ENCODE measurements at regions not wholly inside any gene's neighbourhood (a gene's known extent, or its start where the extent isn't known, plus 50 kb on each side); places are given as distances from the start of the nearest gene placed in this dataset.

DNA sequence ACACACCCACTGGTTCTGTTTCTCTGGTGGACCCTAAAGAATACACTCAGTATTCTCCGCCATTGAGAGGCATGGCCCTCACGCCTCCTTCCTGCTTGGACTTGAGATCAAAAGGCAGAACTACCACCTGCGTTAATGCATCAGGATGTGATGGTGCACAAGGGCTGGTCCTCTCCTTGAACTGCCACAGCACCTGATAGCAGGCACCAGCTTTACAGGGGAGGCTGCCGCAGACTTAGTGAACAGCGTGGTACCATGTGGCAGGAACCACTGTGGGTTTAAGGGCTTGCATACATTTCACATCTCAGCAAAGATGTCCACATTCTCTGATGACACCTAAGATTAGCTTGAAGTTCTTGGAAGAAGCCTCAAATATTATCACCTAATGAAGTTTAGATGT is 208.7 kb downstream of the GADD45G start:
- no peak for FAIRE-seq

DNA sequence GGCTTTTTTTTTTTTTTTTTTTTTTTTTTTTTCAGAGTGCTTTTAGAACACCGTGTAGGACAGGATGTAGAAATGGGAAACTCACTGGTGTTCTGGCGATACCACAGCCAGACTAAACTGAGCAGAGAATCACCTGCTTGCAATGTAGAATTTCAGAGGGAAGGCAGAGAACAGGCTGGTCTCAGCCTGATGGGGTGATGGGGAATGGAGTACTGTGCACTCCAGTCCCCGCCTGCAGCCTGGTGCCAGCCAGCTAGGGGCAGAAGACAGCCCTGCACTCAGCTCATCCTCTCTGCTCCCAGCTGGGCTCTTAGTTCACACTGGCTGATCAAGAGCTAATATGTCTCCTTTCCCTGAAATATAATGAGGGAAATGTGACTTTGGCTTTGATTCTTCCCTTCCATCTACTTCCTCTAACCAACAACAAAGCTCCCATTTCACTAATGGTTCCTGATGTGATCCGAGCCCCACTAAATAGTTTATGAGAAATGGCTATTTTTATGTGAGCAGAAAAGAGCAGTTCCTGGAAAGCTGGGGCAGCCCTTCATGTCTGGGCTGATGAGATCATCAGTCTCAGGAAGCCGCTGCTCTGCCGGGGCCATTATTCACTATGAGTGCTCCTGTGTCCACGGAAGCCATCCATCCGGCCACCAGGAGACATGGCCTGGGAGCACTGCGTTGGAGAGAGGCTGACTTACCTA is 209.7 kb downstream of the GADD45G start:
- FAIRE-seq = no peak

DNA sequence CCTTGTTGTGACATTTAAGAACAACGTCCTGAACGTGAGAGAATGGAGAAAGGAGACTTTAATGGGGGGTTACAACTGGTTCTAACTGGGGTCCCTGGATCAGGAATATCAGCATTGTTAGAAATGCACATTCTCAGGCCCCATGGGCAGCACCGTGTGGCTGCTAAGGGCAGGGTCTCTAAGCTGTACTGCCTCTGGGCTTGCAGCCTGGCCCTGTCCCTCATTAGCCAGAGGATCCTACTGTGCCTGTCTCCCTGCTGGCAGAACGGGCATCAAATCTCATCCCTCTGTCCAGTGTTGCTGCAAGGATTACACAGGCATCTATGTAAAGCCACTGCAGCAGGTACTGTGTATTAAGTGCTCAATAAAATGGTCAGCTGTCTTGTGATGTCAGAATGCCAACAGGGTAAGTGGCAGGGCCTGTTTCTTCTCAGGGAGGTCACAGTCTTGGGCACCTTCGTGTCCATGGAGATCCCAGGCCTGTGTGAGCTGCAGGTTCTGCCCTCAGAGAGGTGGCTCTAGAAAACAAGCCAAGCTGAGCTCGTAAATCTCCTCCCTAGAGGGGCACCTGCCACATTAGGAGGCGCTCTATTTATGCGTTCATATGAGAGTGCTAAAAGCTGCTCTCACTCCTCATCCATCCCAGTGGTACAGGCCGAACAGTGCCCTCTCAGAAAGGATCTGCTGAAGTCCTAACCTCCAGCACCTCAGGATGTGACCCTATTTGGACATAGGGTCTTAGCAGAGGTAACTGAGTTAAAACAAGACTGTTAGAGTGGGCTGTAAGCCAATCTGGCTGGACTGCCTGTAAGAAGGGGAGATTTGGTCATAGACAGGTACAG is 210.5 kb downstream of the GADD45G start:
- FAIRE-seq = no peak

DNA sequence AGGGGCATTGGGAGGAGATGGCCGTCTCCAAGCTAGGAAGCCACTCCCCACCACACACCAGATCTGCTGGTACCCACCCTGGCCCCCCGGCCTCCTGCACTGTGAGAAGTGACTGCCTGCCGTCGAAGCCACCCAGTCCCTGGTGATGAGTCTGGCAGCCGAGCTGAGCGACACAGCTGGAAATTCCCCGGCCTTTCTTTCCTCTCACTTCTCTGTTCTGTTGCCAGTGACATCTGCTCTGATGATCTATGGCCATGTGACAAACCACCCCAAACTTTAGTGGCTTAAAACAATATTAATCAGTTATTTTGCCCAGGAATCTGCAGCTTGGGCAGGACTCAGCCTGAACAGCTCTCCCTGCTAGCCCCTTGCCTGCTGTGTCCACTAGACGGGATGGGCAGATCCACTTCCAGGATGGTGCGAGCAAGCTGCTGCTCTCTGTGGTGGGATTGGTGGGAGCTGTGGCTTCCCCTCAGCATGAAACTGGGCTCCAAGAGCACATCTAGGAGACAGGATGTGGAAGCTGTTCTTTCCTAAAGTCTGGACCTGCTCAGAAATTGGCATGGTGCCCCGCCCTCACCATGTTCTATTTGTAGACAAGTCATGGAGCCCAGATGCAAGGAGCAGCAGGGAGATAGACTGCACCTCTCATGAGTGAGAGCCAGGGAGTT is 211.2 kb downstream of the GADD45G start:
- no peak for FAIRE-seq

DNA sequence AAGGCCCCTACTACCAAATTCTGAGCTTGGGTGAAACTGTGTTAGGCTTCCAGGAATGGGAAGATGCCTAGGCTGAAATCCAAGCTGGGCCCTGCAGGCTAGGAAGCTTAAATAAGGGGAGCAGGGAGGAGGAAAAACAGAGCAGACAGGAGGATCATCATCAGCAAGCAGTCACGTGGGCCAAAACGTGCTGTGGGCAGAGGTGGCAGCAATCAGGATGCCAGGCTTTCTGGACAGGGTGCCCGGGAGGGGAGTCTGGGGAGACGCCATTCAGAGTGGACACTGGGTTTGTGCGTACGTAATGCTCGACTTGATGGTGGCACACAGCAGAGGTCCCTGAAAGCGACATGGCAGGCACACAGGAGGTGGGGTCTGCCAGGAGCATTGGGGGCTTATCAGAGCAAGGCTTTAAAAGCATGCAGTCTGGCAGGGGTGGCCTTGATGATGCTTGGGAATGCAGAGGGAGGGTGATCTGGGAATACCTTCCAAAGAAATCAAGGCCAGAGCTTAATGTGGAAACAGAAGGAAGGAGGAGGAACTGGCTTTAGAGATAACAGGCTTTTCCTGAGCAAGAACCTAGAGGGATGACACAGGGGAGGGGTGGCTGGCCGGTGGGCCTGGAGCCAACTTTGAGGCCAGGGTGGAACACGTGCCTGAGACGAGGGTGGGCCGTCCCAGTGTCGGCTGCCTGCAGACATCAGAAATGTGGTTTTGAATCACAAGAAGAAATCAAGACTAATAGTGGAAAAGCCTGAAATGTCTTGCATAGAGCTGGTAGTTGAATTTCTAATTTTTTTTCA is 212.5 kb downstream of the GADD45G start:
- no peak for FAIRE-seq

DNA sequence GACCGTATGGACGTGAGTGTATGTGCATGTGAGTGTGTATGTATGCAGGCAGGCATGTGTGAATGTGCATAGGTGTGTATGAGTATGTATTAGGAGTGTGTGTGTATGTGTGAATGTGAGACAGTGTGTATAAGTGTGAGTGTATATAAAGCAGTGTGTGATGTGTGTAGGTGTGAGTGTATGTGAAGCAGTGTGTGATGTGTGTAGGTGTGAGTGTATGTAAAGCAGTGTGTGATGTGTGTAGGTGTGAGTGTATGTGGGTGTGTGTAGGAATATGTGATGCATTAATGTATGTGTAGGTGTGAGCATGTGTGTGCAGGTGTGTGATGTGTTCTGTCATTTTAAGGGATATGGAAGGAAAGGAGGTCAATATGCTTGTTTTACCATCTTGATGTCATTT is 215.5 kb downstream of the GADD45G start:
- no peak for FAIRE-seq

DNA sequence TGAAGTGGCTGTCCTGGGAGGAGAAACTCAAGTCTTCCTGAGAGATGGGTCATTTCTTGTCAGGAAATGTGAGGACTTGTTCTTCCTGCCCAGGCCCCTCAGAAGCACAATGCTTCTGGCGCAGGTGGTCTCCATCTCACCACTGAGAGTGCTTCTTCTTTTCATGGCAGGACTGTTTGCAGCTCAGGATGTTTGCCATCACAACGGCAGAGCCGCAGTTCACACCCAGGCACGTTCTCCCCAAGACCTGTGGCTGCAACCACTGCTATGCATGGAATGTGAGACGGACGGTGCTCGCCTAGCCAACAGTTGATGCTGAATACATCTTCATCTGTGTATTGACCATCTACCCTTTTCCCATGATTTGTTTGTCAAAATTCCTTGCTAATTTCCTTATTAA is 216.3 kb downstream of the GADD45G start:
- FAIRE-seq = no peak

DNA sequence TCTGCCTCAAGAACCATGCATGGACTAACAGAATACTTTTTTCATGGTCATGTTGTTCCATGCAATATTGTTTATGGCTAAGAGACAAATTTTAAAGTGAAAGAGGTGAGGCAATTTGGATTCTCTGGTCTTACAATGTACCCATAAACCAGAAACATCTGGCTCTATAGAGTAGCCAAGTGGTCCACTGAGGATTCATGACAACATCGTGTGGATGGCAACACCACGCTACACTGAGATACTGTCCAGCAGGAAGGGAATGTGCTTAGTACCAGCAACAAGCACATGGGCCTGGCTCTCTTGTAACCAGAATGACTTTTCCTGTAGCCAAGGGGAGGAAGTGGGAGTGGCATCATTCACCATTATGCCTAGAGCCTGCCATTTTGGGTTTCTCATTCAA is 218.2 kb downstream of the GADD45G start:
- no peak for FAIRE-seq

DNA sequence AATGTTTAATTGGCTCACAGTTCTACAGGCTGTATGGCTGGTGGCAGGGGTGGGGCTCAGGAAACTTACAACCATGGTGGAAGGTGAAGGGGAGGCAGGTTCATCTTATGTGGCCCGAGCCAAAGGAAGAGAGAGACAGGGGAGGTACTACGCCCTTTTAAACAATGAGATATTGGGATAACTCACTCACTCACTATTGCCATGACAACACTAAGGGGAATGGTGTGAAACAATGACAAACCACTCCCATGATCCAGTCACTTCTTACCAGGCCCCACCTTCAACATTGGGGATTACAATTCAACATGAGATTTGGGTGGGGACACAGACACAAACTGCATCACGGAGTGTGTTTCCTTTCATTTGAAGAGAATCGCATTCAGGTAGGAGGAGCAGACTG is 220.9 kb downstream of the GADD45G start:
- FAIRE-seq = no peak

DNA sequence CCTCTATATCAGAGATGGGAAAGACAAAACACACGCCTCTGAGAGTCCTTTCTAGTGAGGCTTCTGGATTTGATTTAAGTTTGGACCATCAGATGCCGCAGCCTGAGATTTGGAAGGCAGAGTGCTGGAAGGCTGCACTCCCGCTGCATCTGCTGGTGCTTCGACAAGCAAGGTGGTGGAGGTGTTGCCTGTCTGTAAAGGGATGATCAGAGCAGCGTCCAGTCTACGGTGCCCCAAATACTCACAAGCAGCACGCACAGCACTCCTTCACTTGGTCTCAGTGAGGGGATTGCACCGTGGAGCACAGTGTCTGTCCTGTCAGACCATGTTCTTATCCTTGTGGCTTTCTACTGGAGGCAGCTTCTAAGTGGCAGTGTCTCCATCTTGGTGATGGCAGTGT is 221.4 kb downstream of the GADD45G start:
- no peak for FAIRE-seq

DNA sequence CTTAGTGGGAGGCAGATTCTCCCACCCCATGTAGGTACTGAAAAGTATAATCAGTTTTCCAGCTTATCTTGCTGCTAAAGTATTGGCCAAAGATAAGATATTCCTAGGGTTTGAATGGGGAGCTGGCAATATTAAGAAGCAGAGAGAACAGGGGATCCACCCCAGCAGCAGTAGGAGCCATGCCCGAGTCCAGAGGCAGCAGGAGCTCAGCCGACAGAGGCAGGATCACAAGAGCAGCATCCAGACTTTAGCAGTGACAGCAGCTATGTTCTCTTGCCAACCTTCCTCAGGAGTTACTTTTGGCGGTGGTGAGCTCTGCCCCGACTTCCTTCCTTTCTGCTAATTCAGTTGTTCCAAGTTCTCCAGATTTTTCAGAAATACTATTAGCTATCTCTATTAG is 224.5 kb downstream of the GADD45G start:
- no peak for FAIRE-seq

DNA sequence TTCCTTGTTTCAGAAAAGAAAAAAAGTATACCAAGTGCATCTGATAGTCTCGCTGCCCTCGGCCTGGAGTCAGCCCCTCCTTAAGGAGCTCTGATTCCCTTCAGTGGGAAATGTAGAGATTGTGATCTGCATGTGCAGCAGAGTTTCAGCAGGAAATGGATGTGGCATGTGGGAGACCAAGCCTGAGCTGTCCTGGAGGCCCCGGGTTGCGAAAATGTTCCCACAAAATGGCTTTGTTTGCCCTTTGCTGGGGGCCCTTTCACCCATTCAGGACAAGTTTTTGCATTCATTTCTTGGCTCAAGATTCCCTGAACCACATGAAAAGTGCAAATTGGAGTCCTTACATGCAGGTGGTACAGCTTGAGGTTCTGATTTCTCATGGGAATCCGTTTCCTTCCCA is 230.9 kb downstream of the GADD45G start:
- no peak for FAIRE-seq

DNA sequence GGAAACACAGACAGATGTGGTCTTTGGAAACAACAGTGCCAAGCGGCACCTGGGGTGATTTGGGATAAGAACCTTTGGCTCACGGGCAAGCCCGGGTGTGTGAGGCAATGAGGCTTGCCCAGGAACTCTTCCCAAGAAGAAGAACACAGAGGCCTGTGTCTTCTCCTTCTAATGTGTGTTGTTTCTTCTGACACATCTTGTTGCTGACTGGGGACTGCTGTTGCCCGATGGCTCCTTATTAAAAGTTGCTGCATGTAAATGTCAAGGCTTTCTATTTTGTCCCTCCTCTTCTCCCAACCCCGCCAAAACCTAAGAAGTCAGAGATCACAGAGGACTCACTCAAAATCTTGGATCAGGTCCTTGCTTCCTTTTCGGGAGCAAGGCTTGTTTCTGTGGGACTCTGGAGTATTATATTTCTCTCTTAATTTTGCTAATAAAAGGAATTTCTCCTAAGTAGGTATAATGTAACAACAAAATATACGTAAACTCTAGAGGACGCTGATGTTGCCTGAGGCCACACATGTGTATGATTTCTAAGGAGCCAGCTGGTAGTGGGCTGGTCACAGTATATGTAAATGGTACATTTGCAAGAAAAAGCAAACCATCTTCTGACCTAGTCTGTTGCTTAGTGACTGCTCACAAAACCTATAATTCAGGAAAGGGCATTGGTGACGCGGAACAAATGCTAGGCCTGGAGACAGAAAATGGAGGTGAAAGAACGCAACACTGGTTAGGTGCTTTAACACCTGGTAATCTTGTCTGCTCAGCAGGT is 232.5 kb downstream of the GADD45G start:
- no peak for FAIRE-seq

DNA sequence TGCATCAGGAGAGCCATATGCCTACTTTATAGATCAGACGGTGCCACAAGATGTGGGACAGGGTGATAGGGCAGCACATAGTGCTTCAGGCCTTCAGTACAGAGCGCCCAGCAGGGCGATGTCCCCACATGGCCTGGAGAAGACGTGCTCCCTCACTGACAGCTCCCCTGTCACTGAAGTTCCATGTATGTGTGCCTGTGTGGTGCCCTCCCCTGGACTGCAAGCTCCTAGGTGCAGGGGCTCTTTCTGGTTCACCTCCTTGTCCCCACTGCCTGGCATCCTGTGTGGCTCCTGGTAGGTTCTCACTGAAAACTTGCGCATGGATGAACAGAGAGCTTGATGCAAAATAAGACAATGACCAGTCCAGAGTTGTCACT is 233.1 kb downstream of the GADD45G start:
- no peak for FAIRE-seq

DNA sequence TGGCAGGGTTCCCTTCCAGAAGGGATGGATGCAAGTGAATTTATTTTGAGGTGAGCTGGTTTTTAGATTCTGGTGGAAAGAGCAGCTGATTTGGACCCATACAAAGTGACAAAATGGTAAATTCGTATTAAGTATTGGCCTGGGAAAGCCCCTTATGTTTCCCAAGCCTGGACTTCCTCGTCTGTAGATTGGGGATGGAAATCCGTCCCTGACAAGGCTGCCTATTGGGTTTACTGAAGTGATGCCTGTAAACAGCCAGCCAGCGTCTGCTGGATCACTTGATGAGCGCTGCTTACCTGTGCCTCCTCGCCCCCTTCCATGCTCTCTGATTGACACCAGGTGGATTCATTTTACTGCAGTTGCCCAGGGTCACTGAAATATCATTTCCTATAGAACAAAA is 233.8 kb downstream of the GADD45G start:
- FAIRE-seq = no peak

DNA sequence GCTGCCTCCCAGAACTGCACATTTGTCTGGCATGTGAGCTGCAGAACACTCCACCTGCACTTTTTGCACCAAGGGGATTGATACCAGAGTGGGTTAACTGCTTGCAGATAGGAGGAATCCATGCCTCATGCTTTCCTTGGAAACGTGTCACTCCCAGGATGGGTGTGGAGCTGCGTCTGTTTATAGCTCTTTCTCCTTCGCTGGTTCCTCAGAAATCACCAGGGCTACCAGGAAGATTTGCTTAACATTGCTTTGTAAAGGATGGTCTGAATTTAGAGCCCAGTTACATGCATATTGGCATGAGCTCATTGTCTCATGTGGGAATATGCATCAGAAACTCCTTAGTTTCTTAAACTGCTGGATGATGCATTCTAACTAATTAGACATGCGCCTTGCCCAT is 234.6 kb downstream of the GADD45G start:
- no peak for FAIRE-seq

DNA sequence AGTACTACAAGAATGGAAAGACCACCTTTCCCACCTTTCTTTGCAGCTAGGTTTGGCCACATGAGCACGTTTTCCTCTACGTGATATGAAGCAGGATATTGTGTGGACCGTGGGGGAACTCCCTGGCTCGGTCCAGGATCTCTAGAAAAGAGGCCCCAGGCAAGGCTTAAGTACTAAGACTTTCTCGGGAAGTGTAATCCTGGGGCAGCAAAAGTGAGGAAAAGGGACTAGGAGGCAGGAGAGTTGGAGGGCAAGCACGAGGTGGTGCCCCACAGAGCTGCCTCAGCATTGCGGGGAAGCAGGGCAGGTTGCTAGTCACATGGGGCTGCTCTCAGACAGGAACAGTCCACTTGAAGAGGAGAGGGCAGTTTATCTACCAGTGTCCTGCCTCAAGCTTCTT is 235.1 kb downstream of the GADD45G start:
- FAIRE-seq = no peak

DNA sequence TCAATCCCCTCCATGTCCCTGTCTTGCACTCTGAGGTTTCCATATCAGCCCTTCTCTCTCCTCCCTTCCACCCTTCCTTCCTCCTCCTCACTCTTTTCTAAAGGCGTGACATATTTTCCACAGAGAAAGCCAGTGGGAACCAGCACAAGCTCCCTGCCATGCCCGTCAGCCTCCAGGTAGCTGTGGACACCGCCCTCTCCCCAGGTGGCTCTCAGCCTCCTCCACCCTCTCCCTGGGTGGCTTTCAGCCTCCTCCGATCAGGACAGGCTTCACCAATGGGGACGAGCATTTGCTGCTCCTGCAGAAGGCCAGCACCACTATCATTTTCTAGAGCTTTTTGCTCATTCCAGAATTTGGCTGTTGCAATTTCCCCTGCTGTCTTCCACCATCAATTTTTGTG is 236.6 kb downstream of the GADD45G start:
- FAIRE-seq = no peak

DNA sequence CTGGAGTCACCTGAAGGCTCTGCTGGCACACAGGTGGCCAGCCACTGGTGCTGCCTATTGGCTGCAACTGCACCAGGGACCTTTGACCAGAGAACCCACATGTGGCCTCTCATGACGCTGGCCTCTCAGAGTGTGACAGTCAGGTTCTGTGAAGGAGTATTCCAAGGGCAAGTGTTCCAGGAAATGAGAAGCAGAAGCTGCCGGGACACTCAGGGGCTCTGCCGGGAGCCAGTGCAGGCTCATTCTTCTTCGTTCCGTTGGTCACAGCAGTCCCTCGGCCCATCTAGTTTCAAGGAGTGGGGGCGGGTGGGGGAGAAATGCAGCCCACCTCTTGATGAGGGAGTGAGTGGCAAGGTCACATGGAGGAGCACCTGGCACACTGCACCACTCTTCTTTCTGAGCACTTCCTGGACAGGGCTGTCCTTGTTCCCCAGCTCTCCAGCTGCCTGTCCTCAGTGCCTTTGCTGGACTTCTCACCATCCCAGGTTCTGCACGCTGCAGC is 237.5 kb downstream of the GADD45G start:
- FAIRE-seq = no peak

DNA sequence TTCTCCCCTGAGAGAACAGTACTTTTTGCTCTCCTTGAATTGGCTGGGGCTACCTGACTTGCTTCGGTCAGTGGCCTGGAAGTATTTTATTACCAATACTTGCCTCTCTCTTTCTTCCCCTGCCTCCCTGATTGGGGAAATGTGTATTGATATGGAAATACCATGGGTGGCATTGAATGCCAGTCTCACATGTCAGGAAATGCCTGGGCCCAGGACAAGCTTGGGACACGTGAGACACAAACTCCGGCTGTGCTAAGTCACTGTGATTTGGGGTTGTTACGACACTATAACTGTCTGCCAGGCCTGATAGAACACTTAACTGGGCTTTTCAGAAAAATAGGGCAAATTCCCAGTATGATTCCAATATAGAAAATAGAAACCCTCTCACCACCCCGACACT is 238.3 kb downstream of the GADD45G start:
- no peak for FAIRE-seq

DNA sequence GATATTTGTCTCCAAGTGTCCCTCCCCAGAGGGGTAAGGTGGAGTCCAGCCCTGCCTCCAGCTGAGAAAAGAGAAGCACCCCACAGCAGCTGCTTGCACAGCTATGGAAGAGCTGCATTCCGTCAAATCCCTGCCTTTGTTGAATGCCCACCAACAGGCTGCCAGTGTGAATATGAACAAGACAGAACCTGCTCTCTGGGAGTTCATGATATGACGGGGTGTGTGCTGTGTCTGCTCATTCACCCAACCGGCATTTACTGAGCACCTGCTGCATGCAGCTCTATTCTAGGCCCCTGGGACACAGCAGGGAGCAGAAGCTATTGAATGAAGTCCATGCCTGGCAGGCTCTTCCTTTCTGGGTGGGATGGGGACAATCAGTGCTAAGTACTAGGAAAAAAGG is 238.8 kb downstream of the GADD45G start:
- FAIRE-seq = no peak

DNA sequence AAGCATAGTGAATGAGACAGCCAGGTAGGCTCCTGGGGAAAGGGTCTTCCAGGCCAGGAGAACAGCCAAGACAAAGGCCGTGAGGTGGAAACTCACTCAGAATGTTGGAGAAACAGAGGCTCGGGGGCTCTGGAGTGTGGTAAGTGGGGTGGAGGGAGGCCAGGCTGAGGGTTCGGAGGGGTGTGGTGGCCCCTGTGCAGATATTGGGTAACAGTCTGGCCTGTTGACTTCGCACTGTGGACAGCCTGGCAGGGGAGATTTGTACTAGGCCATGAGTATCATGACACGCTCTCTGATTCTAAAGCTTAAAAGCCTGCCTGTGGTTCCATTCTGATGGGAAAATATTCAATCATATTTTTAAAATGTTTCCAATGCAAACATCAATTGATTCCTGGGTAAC is 239.3 kb downstream of the GADD45G start:
- FAIRE-seq = no peak
